GM18519 (cell line): ENCODE measurements at regions not wholly inside any gene's neighbourhood (a gene's known extent, or its start where the extent isn't known, plus 50 kb on each side); places are given as distances from the start of the nearest gene placed in this dataset.
"Not testable (repeated sequence)": the region's sequence is repeated elsewhere in the genome, so short reads cannot be mapped to it uniquely, and the experiment has no call there.

ENCODE experiments used
- ATAC-seq: cut with Tn5 transposase; IDR thresholded peaks from one replicate; pipeline ENCODE4 v1.9.1; 2021; ENCODE audit warnings: mild to moderate bottlenecking, moderate library complexity; ENCODE audit not compliant: unreplicated experiment, low FRiP score

DNA sequence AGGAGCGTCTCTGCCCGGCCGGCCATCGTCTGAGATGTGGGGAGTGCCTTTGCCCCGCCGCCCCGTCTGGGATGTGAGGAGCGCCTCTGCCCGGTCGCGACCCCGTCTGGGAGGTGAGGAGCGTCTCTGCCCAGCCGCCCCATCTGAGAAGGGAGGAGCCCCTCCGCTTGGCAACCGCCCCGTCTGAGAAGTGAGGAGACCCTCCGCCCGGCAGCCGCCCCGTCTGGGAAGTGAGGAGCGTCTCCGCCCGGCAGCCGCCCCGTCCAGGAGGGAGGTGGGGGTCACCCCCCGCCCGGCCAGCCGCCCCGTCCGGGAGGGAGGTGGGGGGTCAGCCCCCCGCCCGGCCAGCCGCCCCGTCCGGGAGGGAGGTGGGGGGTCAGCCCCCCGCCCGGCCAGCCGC, 432.7 kb downstream of the LIG4 start:
- ATAC-seq, result not testable (repeated sequence)

DNA sequence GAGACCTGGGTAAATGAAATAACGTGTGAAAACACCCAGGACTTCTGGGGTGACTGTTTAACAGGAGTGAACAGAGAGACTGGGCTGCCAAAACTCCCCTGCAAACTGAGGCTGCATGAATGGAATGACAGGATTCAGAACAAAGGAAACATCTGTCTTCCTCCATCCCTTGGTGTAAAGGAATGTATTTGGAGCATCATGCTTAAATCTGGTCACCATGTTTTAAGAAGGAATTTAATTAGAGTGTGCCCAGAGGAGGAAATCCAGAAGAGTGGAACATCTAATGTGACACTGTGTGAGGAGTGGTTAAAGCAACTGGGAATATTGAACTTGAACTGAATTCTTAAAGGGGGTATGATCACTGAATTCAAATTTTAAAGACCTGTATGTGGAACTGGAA, 437.2 kb downstream of the LIG4 start:
- no peak for ATAC-seq

DNA sequence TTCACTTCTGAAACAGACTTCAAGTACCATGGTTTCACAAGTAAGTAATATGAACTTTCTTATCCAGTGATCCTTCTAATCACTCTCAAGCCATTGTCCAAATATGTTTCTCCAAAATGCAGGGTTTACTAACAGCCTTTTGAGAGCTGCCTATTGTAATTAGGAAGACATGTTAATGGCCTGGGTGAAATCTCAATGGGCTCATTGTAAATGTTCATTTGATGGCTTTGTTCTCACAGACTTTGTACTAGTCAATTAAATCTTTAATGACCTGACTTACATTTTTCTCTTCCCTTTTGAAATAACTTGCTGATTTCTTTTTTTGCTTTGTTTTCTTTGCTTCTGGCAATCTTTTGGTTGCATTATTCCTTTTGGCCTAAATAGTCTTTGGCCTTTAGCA, 444.8 kb downstream of the LIG4 start:
- ATAC-seq, result no peak

DNA sequence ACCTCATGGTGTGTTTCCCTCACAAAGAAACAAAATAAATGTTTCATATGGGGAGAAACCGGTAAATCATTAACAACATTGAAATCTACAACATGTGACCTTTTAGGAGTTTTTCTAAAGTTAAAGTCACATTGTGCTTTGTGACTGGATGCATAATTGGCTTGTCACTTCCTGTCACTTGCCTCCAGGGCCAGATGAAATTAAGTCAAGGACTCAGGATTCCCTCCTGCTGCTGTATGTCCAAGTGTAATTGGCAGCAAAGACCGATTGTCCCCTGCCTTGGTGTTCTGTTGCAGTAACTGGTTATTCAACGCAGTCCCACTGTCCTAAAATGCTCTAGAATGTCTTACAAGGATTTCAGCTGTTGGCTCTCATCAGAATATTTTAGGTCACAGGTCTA, 448.2 kb downstream of the LIG4 start:
- ATAC-seq, result no peak

DNA sequence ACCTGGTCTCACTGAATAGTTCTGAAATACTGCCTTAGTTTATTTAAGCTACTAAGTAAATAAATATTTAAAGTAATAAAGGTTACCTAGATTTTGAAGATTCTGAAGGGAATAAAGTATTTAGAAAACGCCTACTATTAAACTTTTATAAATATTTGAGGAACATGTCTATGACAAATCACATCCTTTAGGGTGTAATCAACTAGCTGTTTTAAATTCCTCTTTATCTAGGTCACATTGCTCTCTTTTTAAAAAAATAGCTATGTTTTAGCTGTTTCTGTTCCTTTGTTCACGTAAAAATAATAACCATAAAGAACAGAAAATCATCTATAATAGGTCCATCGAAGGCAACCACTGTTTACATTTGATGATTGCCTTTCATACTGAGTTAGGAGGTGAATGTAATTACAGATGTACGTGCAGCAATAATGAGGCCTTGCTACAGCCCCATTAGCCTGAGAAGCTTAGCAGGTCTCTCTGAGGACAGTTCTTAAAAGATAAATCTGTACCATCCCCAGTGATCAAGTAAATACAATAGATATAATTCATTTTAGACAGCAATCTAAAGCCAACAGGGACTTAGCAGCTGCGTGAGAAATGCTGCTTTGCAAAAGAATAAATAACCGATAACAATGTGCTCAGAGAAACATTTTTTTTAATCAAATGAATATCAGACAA, 449.5 kb downstream of the LIG4 start:
- no peak for ATAC-seq

DNA sequence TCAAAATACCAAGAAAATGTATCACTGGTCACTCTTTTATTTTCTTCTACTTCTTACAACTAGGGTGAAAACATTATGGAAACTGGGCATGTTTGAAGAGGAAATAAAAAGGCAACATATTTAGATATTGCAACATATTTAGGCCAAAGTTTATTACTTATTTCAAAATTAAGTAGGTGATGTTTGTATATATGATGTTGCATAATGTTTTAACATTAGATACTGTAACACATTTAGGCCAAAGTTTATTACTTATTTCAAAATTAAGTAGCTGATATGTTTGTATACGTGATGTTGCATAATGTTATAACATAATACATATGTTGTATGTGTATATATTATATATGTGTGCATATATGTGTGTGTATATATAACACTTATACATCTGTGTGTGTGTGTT, 451.3 kb downstream of the LIG4 start:
- ATAC-seq, result no peak

DNA sequence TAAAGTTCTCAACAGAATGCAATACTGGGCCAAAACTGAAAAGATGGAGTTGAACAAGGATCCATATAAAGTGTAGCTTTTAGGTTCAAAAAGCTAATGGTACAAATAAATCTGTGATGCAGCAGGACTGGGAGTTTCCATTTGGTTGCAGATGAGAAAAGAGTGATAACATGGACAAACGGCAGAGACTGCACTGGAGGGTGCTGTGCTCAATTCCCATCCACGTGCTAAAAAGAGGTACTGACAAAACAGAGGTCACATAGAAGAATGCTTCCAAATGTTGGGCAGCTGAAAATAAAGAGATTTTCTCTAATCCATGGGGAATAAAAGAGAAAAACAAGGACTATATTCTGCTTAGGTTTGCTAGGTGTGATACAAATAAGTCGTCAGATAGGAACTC, 461.6 kb downstream of the LIG4 start:
- ATAC-seq, result no peak

DNA sequence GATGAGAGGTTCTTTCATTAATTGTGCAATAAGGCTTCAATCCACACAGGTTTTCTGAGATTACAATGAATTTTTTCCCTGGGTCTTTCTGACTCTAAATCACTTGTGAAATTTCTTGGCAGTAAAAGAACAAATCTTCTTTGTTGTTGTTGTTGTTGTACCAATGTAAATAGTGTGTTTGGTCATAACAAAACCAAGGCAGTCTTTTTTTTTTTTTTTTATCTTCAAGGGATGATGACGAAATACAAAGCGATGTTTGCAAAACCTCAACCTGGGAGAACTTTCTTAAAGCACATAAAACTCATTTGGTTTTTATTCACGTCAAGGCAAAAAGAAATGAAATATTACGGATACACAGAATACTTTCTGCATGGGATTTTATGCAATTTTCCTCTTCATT, 462.0 kb downstream of the LIG4 start:
- no peak for ATAC-seq

DNA sequence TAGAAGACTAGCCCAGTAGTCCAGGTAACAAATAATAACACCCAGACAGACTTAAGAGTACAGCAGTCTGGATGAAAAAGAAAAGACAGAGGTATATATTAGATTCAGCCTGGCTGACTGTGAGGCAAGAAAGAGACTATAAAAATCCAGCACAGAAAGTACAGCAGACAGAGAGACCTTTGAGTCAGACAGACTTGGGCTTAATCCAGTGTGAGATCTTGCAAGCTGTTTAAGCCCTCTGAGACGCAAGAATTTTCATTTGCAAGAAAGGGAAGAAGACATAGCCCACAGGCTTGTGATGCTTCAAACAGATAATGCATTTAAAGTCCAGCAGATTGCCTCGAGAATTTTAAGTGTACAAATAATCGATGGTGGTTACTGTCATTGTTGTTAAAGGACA, 471.4 kb downstream of the LIG4 start:
- ATAC-seq, result no peak

DNA sequence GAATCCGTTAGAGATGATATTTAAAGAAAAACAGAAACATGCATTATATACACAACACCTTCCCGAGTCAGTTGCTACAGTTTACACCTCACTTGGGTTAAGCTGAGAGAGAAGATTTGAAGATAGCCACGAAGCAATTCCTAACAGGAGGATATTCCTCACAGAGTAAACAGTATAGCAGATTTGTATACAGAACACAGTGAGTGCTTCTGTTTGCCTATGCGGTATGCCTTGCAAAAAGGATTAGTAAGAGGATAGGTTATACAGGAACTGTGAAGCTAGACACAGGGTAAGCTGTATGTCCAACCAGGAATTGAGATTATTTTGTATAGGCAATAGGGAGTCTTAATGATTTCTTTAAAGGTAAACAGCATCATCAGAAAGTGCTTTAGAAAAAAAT, 471.8 kb downstream of the LIG4 start:
- no peak for ATAC-seq

DNA sequence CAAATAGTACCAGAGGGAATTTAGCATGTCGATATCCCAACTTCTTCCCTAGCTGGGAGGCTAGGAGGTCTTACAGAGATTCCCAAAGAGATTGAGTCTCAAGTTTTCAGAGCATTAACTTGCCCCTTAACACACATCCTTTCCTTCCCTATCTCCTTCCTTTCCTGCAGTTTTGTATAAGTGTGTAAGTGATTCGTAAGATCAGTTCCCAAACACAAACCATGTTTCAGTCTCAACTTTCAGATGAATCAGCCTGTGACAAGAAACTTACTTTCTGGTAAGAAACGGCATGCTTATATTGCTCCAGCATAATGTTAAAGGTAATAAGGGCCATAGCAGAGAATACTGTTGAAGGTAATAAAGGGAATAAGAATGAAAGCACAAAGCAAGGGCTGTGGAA, 472.2 kb downstream of the LIG4 start:
- no peak for ATAC-seq

DNA sequence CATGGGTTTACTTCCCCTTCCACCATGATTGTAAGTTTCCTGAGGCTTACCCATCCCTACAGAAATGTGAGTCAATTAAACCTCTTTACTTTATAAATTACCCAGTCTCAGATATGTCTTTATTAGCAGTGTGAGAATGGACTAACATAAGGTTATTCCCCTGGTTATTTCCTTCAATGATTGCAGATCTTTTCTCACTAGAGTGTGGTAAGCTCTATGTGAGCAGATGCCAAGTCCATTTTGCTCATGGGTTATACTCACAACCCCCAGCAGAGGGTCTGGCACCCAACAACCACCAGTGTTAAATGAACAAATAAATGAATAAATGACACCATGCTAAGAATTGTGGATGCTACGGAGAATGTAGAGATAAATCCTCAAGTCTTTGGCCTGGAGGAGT, 472.8 kb downstream of the LIG4 start:
- no peak for ATAC-seq

DNA sequence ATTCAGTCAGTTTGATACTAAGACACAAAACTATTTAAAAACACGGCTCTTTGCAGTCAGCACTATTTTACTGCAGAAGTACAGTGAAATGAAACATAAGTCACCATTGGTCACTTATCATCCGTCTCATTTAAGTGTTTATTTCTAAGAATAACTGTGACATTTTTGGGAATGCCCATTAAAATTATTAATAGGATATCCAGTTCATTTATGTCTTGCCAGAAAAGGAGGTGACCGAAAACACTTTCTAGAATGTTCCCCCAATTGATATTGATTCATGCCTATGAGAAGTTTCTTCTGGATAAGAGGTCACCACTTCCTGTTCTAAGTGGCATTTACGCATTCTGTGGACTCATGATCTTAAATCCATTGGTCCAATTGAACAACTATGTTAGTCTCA, 477.3 kb downstream of the LIG4 start:
- ATAC-seq, result no peak

DNA sequence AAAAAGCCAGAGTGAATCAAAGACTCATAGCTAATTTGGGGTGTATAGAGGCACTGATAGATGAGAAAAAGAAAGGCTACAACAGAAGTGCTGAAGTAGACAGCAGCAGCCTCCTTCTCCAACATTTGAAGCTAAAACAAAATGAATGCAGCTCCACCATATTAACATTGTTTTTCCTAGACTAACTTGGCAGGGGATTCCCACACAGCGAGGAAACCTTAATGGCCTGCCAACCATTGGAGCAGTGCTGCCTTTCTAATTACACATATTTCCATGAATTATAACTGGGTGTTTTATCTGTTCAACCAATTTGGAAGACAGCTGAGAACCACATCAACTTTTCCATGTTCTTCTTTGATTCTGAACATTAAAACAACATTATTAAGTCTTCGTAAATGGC, 478.6 kb downstream of the LIG4 start:
- no peak for ATAC-seq

DNA sequence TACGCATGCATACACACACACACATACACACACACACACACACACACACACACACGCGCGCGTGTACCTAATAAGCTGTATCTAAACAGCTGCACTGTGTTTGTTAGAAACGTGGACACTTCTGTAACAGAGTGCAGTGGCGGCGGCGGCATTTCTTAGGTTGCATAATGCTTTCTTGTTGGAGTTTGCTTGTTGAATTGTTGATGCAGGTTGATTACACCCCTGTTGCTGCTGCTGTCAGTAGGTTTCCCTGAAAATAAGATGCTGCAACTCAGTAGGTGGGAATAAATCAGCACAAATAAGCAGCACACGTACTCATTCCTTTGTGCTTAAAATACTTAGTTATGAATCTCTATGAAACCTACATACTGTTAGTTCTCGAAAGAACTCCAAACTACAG, 479.2 kb downstream of the LIG4 start:
- ATAC-seq, result no peak

DNA sequence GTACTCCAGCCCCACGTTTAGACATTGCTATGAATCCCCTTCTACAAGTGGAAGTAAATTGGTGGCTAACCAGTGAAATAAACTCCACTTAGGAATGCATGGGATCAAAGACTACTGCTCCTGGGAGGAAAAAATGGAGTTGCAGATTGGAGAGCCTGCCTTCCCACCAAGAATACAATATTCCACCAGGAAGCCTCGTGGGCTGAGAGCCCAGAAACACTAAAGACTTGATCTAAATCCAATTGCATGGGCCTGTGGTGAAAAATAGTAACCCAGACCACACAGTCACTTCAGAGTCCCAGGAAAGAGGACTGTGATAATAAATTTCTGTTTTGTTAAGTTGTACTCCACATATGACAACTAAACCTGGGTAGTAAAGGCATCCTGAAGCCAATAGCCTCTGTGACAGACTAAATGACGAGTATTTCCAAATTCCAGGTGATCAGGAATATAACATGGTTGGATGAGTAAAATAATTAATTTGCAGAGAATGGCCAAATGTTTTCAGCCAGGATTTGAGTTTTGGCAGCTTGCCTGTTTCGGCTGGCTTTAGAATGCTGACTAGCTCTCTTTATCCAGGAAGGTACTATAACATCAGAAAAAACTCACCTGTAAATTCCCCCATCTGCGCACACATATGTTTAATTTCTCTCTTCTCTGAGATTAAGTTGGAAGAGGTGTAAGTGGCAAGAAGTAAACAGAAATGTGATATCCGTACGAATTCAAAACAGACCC, 480.3 kb downstream of the LIG4 start:
- ATAC-seq, result no peak

DNA sequence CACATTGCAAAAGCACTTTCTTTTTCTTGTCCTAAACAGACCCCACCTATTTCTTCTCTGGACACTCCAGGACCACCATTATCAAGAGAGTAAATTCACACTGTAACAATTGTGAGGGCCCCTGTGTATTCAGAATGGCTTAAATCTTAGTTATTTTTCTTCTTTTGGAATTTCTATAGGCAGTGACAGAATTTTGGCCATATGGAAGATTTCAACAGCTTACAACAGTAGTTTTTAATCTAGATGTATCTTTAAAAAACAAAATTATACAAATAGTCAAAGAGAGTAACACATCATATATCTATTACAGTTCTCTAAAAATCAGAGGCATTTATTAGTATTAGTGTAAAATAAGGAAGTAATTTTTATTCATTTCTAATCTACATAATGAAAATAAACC, 482.1 kb downstream of the LIG4 start:
- no peak for ATAC-seq

DNA sequence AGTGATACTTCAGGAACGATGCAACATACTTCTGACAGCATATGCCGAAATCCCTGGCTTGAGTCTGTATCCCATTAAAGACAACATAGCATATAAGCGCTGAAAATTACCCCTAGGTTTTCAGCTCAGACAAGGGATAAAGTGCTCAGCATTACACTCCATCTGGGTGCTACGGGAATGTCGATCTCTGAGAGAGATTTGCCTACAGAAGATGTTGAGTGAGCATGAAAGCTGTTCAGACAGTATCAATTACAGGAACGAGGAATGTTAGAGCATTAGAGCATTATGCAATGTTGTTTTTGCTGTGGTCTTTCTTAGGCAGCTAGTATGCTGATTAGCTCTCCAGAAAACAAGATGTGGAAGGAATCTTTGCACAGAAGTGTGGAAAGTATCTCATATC, 484.5 kb downstream of the LIG4 start:
- ATAC-seq, result no peak

DNA sequence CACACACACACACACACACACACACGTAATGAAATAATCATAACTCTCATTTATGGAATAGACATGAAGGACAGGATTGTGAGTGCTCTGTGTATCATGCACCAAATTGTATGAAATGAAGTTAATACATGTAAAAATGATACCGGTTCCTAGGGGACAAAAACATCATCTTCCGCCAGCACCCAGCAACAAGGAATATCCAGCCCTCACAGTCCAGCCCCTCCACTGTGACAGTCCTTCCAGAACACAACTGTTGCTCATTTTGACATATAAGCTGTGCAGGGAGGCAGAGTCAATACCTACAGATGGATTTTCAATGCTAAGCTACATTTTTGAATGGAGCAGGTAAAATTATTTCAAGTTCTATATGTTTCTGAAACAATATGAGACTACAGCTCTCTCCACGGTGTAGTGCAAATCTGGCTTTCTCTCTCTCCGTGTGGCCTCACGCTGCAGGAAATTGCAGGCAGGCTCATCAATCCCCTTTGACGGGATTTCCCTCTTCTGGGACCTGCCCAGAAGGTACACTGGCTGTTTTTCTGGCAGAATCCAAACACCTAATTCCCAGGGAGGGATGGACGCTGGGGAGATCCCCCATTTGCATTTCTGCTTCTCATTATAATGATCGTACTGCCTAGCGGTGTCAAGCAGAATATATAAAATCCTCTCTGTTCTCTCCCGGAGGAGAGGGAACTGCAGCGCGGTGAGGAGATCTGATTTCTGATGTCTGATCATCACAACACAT, 494.0 kb downstream of the LIG4 start:
- ATAC-seq, result no peak

DNA sequence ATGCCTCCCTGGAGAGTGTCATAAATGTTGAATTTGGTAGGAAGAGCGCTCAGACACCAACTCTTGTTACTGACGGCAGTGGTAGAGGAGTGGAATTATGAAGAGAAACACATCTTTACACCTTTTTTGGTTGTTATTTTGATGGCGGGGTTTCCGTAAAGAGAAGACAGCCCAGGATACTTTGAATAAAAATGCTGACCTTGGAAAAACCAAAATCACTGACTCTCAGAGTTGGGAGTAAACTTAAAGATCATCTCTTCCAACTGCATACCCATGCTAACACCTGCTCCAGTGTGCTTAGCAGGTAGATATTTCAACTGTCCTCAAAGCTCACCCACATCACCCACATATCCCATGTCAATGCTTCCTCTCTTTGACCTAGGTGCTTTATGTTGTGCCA, 498.6 kb downstream of the LIG4 start:
- ATAC-seq, result no peak

DNA sequence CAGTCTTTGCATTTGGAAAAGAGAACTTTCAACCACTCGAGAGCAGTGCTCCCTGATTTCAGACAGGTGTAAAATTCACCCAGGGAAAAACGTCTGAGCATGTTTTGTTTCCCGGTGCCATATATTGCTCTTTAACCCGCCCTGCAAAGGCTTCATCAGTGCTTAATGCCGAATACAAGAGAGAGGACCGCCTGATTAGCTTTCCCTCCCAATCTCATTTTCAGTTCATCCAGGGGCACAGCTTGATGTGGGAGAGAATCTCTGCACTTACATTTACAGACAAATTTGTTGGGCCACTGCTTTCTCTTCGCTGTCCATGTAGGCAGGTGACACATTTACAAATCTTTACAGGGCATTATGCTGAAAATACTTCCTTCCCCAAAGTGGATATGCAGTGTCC, 499.1 kb downstream of the LIG4 start:
- no peak for ATAC-seq

DNA sequence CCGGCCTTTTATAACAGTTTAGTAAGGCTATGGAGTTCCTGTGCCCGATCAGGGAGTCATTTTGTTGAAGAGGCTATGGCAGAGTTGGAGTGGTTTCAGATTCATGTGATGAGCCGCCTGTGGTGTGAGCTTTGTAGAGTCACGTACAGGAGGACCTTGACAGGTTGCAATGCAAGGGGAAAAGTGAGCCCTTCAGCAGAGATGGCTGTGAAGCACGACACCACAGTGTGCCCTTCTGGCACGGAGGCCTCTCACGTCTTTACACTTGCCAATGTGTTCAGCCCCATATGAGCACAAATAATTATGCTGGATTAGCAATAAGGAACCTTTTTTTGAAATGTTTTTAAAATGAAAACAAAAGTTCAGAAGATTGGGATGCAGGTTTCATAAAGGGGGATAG, 499.8 kb downstream of the LIG4 start:
- no peak for ATAC-seq
